ENCODE measurements at regions not wholly inside any gene's neighbourhood (a gene's known extent, or its start where the extent isn't known, plus 50 kb on each side); places are given as distances from the start of the nearest gene placed in this dataset.

DNA sequence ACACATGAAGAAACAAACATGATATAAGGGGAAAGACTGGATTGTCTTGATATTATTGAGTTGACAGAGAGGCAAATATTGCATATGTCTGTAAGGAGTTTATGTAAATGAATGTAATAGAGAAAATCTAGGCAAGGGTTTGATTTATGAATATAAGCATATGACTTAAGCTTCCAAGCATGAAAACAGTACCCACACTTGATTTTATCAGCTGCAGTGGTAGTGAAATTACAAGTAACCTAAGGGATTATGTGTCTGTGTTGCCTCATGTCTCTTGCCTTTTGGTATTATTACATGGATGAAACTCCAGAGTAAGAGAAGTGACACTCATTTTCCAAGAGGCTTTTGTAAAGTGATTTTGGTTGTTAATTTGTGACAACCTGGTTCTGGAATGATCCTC is 1678.9 kb downstream of the KCNT2 start:
- TF ChIP-seq, protein P1, sequence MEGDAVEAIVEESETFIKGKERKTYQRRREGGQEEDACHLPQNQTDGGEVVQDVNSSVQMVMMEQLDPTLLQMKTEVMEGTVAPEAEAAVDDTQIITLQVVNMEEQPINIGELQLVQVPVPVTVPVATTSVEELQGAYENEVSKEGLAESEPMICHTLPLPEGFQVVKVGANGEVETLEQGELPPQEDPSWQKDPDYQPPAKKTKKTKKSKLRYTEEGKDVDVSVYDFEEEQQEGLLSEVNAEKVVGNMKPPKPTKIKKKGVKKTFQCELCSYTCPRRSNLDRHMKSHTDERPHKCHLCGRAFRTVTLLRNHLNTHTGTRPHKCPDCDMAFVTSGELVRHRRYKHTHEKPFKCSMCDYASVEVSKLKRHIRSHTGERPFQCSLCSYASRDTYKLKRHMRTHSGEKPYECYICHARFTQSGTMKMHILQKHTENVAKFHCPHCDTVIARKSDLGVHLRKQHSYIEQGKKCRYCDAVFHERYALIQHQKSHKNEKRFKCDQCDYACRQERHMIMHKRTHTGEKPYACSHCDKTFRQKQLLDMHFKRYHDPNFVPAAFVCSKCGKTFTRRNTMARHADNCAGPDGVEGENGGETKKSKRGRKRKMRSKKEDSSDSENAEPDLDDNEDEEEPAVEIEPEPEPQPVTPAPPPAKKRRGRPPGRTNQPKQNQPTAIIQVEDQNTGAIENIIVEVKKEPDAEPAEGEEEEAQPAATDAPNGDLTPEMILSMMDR (IDR thresholded peaks at IDR 0.05; ENCODE audit: low read length), result no peak
- no peak for TF ChIP-seq EZH2 (IDR thresholded peaks at IDR 0.05; ENCODE audit: borderline replicate concordance, low read length)
